Panc1 (cell line): ENCODE measurements at regions not wholly inside any gene's neighbourhood (a gene's known extent, or its start where the extent isn't known, plus 50 kb on each side); places are given as distances from the start of the nearest gene placed in this dataset.

Experiments
- ATAC-seq: fragments of 200-7000 bp; cut with Tn5 transposase; 2 replicates; pipeline ENCODE4 v1.9.1; 2020; ENCODE audit warnings: mild to moderate bottlenecking, moderate library complexity
- BruUV-seq: library from RNA; stranded (reverse); fragments of 400-500 nt; replicated peaks from 2 replicates; lab custom pipeline; 2021; lab: Mats Ljungman, UMichigan
- CTCF ChIA-PET: fragments of 300-600 bp; sonication (Branson Sonifier 250); formaldehyde crosslinking; loops from one replicate; lab custom pipeline; 2022; ENCODE audit warnings: antibody characterized with exemption; lab: Charles Lee
- POLR2A ChIA-PET: fragments of 300-600 bp; sonication (Branson Sonifier 250); formaldehyde crosslinking; loops from one replicate; lab custom pipeline; 2022; ENCODE audit warnings: antibody characterized with exemption; lab: Charles Lee
- DNase-seq: peaks from one replicate; pipeline ENCODE4 v3.0.0-alpha.2; 2010; ENCODE audit warnings: low read depth, low spot score
- H3K27ac ChIP-seq: 2 replicates; pipeline ENCODE4 v1.5.1; 2011; ENCODE audit warnings: mild to moderate bottlenecking, low read length, inconsistent platforms
- H3K27me3 ChIP-seq: fragments of 200-500 bp; sonication (Bioruptor generic); 2 replicates; pipeline ENCODE4 v1.6.0; 2014; ENCODE audit warnings: low read length, inconsistent platforms; ENCODE audit not compliant: control insufficient read depth, insufficient read depth
- H3K36me3 ChIP-seq: fragments of 200-500 bp; sonication (Bioruptor generic); 2 replicates; pipeline ENCODE4 v1.5.1; 2014; ENCODE audit warnings: inconsistent platforms, mild to moderate bottlenecking, low read length, moderate library complexity; ENCODE audit not compliant: control insufficient read depth, insufficient read depth
- H3K4me1 ChIP-seq: 2 replicates; pipeline ENCODE4 v1.5.1; 2011; ENCODE audit warnings: inconsistent platforms, mild to moderate bottlenecking, low read length, moderate library complexity; ENCODE audit not compliant: control insufficient read depth, insufficient read depth
- H3K4me3 ChIP-seq, 2 experiments: 2 replicates each; pipeline ENCODE4 v1.5.1; 2011 to 2012; ENCODE audit warnings: low read depth in 2 of 2, low read length in 2 of 2, mild to moderate bottlenecking in 2 of 2, inconsistent platforms in 1 of 2, moderate library complexity in 1 of 2
- H3K9me3 ChIP-seq: fragments of 200-500 bp; sonication (Bioruptor generic); 2 replicates; pipeline ENCODE4 v1.5.1; 2014; ENCODE audit warnings: low read depth, mild to moderate bottlenecking, inconsistent platforms, low read length, moderate library complexity; ENCODE audit not compliant: control insufficient read depth, insufficient read depth
- POLR2AphosphoS5 ChIP-seq: IDR thresholded peaks from 2 replicates; pipeline ENCODE4 v1.6.1; 2012; ENCODE audit warnings: mild to moderate bottlenecking, low read depth, low read length, moderate library complexity
- SIN3A ChIP-seq: IDR thresholded peaks from 2 replicates; pipeline ENCODE4 v1.6.1; 2012; ENCODE audit warnings: low read depth, mild to moderate bottlenecking, low read length, moderate library complexity, borderline replicate concordance; ENCODE audit not compliant: insufficient read depth
- TCF7L2 ChIP-seq: IDR thresholded peaks from 2 replicates; pipeline ENCODE4 v1.6.1; 2011; ENCODE audit warnings: mild to moderate bottlenecking, low read depth, low read length, inconsistent platforms
- in situ Hi-C: cut with HindIII; loops from 2 replicates; pipeline ENCODE4 v1.10.0; 2016; ENCODE audit warnings: low sequenced_read_pairs, low pct_unique_long_range_greater_than_20kb
- intact Hi-C: fragments of 100-400 bp; cut with micrococcal nuclease; formaldehyde crosslinking; loops from one replicate; pipeline ENCODE4 v1.10.0; 2022; ENCODE audit not compliant: unreplicated experiment
- TF ChIP-seq, protein P1 (sequence below): fragments of 450-650 bp; IDR thresholded peaks from 2 replicates; pipeline ENCODE4 v1.5.1; 2017; ENCODE audit warnings: mild to moderate bottlenecking
- TF ChIP-seq, protein P2 (sequence below), 2 experiments: IDR thresholded peaks; 2 replicates each; pipeline ENCODE4 v1.6.1; 2011 to 2012; ENCODE audit warnings: low read depth in 2 of 2, control low read depth in 1 of 2, low read length in 1 of 2, mild to moderate bottlenecking in 1 of 2, moderate library complexity in 1 of 2; ENCODE audit not compliant: insufficient read depth in 1 of 2

DNA sequence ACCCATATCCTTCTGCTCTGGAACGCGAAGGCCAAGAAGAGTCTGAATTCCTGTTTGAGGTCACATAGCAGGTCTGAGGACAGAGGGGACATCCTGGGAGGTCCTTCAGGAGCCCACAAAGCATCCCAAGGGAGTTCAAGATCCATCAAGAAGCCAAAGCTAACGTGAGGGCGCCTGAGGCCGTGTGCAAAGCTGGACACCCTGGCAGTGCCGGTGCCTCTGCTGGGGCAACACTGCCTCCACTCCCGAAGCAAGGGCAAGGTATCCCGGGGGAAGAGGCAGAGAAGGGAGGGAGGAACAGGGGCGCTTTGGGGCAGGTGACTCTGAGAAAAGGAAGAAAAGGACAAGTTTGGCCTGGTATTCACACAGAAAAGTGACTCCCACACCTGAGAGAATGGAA lies 50.3 kb upstream of the CDON start:
- no peak for ATAC-seq
- Histone ChIP-seq H3K4me3 (no peak overlapping the region), H3K4me1 (peaks cover 41% of the 10 kb centered on the region), H3K9me3 (no peaks in the 10 kb centered on the region), H3K27me3 (no peaks in the 10 kb centered on the region), H3K36me3 (no peaks in the 10 kb centered on the region), H3K27ac (peak overlapping the region; percentile 35; the same call in 1 of the 2 replicates)
- in situ Hi-C loops: no loop called here
- no peak for TF ChIP-seq POLR2AphosphoS5
- TF ChIP-seq, protein P1, sequence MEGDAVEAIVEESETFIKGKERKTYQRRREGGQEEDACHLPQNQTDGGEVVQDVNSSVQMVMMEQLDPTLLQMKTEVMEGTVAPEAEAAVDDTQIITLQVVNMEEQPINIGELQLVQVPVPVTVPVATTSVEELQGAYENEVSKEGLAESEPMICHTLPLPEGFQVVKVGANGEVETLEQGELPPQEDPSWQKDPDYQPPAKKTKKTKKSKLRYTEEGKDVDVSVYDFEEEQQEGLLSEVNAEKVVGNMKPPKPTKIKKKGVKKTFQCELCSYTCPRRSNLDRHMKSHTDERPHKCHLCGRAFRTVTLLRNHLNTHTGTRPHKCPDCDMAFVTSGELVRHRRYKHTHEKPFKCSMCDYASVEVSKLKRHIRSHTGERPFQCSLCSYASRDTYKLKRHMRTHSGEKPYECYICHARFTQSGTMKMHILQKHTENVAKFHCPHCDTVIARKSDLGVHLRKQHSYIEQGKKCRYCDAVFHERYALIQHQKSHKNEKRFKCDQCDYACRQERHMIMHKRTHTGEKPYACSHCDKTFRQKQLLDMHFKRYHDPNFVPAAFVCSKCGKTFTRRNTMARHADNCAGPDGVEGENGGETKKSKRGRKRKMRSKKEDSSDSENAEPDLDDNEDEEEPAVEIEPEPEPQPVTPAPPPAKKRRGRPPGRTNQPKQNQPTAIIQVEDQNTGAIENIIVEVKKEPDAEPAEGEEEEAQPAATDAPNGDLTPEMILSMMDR: no peak
- no peak for TF ChIP-seq SIN3A
- TF ChIP-seq, protein P2, sequence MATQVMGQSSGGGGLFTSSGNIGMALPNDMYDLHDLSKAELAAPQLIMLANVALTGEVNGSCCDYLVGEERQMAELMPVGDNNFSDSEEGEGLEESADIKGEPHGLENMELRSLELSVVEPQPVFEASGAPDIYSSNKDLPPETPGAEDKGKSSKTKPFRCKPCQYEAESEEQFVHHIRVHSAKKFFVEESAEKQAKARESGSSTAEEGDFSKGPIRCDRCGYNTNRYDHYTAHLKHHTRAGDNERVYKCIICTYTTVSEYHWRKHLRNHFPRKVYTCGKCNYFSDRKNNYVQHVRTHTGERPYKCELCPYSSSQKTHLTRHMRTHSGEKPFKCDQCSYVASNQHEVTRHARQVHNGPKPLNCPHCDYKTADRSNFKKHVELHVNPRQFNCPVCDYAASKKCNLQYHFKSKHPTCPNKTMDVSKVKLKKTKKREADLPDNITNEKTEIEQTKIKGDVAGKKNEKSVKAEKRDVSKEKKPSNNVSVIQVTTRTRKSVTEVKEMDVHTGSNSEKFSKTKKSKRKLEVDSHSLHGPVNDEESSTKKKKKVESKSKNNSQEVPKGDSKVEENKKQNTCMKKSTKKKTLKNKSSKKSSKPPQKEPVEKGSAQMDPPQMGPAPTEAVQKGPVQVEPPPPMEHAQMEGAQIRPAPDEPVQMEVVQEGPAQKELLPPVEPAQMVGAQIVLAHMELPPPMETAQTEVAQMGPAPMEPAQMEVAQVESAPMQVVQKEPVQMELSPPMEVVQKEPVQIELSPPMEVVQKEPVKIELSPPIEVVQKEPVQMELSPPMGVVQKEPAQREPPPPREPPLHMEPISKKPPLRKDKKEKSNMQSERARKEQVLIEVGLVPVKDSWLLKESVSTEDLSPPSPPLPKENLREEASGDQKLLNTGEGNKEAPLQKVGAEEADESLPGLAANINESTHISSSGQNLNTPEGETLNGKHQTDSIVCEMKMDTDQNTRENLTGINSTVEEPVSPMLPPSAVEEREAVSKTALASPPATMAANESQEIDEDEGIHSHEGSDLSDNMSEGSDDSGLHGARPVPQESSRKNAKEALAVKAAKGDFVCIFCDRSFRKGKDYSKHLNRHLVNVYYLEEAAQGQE (IDR thresholded peaks at IDR 0.05; ENCODE audit: insufficient read depth in 1 of 2, low read depth in 2 of 2, low read length in 1 of 2): no peak
- TF ChIP-seq TCF7L2: no peak
- POLR2A ChIA-PET: no interaction called here
- CTCF ChIA-PET: no interaction called here
- intact Hi-C loops: no loop called here
- BruUV-seq: no TSS peak
- DNase-seq: no peak

DNA sequence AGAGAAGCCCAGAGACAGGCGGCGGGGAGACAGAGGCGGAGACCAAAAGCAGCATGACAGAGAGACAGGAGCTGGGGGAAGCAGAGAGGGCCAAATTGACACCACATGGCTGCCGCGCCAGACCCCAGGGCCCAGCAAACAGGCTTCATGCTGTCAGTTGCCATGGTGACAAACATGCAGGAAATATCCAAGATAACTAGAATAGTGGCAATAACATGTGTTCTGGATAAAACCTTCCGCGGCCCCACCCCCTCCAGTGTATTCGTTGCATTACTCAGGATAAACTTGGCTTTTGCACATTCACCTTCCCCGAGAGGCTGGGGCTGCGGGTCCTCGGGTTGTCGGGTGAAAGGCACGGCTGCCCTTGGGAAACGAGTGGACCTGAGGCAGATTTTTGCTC lies 49.9 kb upstream of the CDON start:
- Histone ChIP-seq H3K27ac (0 out of 2 replicates have a peak overlapping the region, but pooled peaks have one; percentile 35), H3K27me3 (no peaks in the 10 kb centered on the region), H3K4me3 (no peak overlapping the region), H3K36me3 (no peaks in the 10 kb centered on the region), H3K9me3 (no peaks in the 10 kb centered on the region), H3K4me1 (peaks cover 41% of the 10 kb centered on the region)
- in situ Hi-C loops: no loop called here
- CTCF ChIA-PET: no interaction called here
- POLR2A ChIA-PET: no interaction called here
- TF ChIP-seq POLR2AphosphoS5 (no peak), TCF7L2 (no peak), SIN3A (no peak)
- TF ChIP-seq, protein P2 (IDR thresholded peaks at IDR 0.05; ENCODE audit: insufficient read depth in 1 of 2, low read depth in 2 of 2, low read length in 1 of 2): no peak
- TF ChIP-seq, protein P1: no peak
- BruUV-seq: no TSS peak
- DNase-seq (no peak), ATAC-seq (no peak)
- intact Hi-C loops: no loop called here
